ENCODE measurements at regions not wholly inside any gene's neighbourhood (a gene's known extent, or its start where the extent isn't known, plus 50 kb on each side); places are given as distances from the start of the nearest gene placed in this dataset.

DNA sequence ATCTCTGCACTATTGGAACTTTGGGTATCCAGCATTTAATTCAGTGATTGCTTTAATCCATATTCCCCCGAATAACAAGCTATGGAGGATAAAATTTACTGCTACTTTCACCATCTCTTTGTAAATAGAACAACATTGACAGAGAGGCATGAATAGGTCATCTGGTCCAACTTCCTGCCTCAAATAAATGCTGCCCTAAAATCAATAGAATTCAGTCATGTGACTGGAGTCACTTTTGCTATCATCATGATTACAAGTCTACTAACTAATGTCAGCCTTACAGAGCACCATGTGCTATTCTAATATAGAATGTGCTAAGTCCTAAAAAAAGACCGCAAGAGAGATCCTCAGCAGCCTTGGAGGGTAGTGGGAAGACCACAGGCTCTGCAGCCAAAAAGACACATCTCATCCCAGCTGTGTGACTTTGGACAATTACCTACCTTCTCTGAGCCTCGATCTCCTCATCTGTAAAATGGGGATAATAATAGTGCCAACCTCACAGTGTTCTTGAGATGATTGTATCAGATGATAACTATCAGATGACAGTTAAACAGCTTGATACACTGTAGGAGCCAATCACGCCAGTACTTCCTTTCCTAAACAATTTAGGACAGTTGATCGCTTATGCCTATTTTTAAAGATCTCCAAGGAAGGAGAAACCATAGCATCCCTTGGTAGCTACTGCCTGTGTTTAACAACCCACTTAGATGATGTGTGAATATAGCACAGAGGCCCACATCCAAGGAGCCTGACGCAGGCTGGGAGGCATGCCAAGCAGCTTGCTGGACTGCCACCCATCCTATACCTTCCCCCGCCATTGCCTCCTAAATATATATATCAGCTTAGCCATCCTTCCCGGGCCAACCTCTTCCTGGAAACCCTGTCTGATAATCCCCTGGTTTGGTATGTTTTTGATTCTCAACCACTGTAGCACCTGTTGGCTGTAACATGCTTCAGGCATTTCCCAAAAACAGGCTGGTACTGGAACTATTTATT lies 77.3 kb upstream of the PHF21A start:
- no peaks in the 10 kb centered on the region for H3K36me3 ChIP-seq
- ATAC-seq: no peak
- H3K9me3 ChIP-seq: no peaks in the 10 kb centered on the region
- H3K27me3 ChIP-seq: peaks cover 12% of the 10 kb centered on the region
- no peaks in the 10 kb centered on the region for H3K4me1 ChIP-seq
- WGBS, 2 donors (ENCODE audit: low coverage in 1 of 2): 55 to 67% methylated on average over 8 of the region's 8 CpGs
- no peak for TF ChIP-seq POLR2AphosphoS5 (IDR thresholded peaks at IDR 0.05)
- TF ChIP-seq POLR2A (IDR thresholded peaks at IDR 0.05): no peak
- TF ChIP-seq, protein P1, sequence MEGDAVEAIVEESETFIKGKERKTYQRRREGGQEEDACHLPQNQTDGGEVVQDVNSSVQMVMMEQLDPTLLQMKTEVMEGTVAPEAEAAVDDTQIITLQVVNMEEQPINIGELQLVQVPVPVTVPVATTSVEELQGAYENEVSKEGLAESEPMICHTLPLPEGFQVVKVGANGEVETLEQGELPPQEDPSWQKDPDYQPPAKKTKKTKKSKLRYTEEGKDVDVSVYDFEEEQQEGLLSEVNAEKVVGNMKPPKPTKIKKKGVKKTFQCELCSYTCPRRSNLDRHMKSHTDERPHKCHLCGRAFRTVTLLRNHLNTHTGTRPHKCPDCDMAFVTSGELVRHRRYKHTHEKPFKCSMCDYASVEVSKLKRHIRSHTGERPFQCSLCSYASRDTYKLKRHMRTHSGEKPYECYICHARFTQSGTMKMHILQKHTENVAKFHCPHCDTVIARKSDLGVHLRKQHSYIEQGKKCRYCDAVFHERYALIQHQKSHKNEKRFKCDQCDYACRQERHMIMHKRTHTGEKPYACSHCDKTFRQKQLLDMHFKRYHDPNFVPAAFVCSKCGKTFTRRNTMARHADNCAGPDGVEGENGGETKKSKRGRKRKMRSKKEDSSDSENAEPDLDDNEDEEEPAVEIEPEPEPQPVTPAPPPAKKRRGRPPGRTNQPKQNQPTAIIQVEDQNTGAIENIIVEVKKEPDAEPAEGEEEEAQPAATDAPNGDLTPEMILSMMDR (IDR thresholded peaks at IDR 0.05): no peak
- TF ChIP-seq EP300 (IDR thresholded peaks at IDR 0.05): no peak
- H3K27ac ChIP-seq: no peak overlapping the region
- no peak overlapping the region for H3K4me3 ChIP-seq

DNA sequence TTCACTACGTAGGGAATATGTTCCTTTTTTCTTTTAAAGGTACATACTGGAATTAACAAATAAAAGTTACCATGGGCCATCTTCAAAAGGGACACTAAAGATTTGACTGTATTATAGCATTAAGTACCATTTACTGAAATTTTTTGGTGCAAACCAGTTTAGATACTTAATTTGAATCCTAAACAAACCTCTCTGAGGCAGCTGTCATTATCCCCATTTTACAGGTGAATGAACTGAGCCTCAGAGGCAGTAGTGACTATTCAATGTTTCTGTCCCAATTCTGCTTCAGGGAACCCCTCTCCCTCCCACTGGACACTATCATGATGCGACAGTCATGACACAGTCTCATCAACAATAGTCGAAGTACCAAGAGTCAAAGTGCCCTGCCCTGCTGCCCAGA lies 76.2 kb upstream of the PHF21A start:
- Histone ChIP-seq H3K36me3 (no peaks in the 10 kb centered on the region), H3K9me3 (no peaks in the 10 kb centered on the region), H3K4me3 (no peak overlapping the region), H3K4me1 (no peaks in the 10 kb centered on the region), H3K27ac (no peak overlapping the region), H3K27me3 (peaks cover 5% of the 10 kb centered on the region)
- no peak for ATAC-seq
- 53 to 79% methylated on average over 2 to 3 of the region's 3 CpGs for whole genome bisulfite sequencing, 2 donors (ENCODE audit: low coverage in 1 of 2)
- TF ChIP-seq, protein P1 (IDR thresholded peaks at IDR 0.05): no peak
- TF ChIP-seq EP300 (IDR thresholded peaks at IDR 0.05) (no peak), POLR2AphosphoS5 (IDR thresholded peaks at IDR 0.05) (no peak), POLR2A (IDR thresholded peaks at IDR 0.05) (no peak)

- no peak for ATAC-seq
- H3K36me3 ChIP-seq: no peaks in the 10 kb centered on the region
- peaks cover 4% of the 10 kb centered on the region for H3K27me3 ChIP-seq
- no peak overlapping the region for H3K27ac ChIP-seq
- no peaks in the 10 kb centered on the region for H3K4me1 ChIP-seq
- H3K9me3 ChIP-seq: peaks cover 0 to 15% (median 0%) of the 10 kb centered on the region in 3 donors
- no peak overlapping the region for H3K4me3 ChIP-seq
- TF ChIP-seq, protein P1 (IDR thresholded peaks at IDR 0.05): no peak
- TF ChIP-seq POLR2A (IDR thresholded peaks at IDR 0.05) (no peak), POLR2AphosphoS5 (IDR thresholded peaks at IDR 0.05) (no peak), EP300 (IDR thresholded peaks at IDR 0.05) (no peak)
These were observed 66.8 kb upstream of the PHF21A start for GRCh38 chr11:46188017-46188416.

DNA sequence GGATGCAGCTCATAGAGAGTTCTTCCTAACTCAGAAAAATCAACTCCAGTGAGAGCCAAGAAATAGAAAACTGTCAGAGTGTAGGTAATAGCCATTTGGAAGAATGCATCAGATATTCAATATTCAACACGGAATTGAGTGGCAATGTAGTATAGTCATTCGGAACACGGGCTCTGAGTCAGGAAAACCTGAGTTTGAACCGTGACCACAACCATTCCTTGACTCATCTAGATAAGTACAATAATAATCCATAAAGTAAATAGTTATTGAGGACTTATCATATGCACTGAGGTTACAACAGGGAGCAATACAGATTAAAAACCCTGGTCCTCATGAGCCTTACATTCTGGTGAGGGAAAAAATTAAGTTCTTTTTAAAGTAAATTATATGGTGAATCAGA lies 62.6 kb upstream of the PHF21A start:
- peaks cover 7% of the 10 kb centered on the region for H3K27me3 ChIP-seq
- ATAC-seq: no peak
- no peaks in the 10 kb centered on the region for H3K9me3 ChIP-seq
- no peaks in the 10 kb centered on the region for H3K4me1 ChIP-seq
- WGBS, 2 donors (ENCODE audit: low coverage in 1 of 2): 72 to 96% methylated on average over 4 of the region's 4 CpGs
- H3K27ac ChIP-seq: no peak overlapping the region
- H3K36me3 ChIP-seq: no peaks in the 10 kb centered on the region
- TF ChIP-seq POLR2A (IDR thresholded peaks at IDR 0.05) (no peak), POLR2AphosphoS5 (IDR thresholded peaks at IDR 0.05) (no peak), EP300 (IDR thresholded peaks at IDR 0.05) (no peak)
- TF ChIP-seq, protein P1 (IDR thresholded peaks at IDR 0.05): no peak
- H3K4me3 ChIP-seq: no peak overlapping the region
